NB4 (cell line): ENCODE measurements at regions not wholly inside any gene's neighbourhood (a gene's known extent, or its start where the extent isn't known, plus 50 kb on each side); places are given as distances from the start of the nearest gene placed in this dataset.
A peak's percentile ranks its signal among the peaks of the same experiment; 100 is the strongest.

Experiments used
- DNase-seq: peaks from one replicate; pipeline ENCODE4 v3.0.0; 2010; ENCODE audit warnings: low read depth
- H3K4me3 ChIP-seq: one replicate; pipeline ENCODE4 v1.5.1; 2011; ENCODE audit warnings: mild to moderate bottlenecking, low read depth, low read length, moderate library complexity
- MAX ChIP-seq: IDR thresholded peaks from 2 replicates; pipeline ENCODE4 v1.6.1; 2011; ENCODE audit warnings: low read depth, low read length
- MYC ChIP-seq: IDR thresholded peaks from 2 replicates; pipeline ENCODE4 v1.6.1; 2011; ENCODE audit warnings: low read depth, low read length
- POLR2A ChIP-seq: IDR thresholded peaks from 2 replicates; pipeline ENCODE4 v1.6.1; 2011; ENCODE audit warnings: mild to moderate bottlenecking; ENCODE audit not compliant: insufficient read length; ENCODE audit errors: extremely low read depth
- TF ChIP-seq, protein P1 (sequence below): IDR thresholded peaks from one replicate; pipeline ENCODE4 v1.5.1; 2012; ENCODE audit warnings: low read depth, low read length

DNA sequence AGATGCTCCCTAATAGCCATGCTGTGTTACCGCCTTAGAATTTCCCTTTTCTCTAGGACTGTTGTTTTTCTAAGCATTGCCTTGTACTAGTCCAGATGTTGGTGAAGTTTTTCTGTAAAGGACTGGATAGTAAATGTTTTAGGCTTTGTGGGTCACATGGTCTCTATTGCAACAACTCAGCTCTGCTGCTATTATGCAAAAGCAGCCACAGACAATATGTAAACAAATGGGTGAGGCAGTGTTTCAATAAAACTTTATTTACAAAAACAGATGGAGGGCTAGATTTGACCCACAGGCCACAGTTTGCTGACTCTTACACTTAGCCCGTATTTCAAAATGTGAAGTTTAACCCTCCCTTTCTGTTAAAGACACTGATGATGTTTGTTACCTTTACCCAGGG is 207.6 kb upstream of the MYLIP start:
- TF ChIP-seq, protein P1, sequence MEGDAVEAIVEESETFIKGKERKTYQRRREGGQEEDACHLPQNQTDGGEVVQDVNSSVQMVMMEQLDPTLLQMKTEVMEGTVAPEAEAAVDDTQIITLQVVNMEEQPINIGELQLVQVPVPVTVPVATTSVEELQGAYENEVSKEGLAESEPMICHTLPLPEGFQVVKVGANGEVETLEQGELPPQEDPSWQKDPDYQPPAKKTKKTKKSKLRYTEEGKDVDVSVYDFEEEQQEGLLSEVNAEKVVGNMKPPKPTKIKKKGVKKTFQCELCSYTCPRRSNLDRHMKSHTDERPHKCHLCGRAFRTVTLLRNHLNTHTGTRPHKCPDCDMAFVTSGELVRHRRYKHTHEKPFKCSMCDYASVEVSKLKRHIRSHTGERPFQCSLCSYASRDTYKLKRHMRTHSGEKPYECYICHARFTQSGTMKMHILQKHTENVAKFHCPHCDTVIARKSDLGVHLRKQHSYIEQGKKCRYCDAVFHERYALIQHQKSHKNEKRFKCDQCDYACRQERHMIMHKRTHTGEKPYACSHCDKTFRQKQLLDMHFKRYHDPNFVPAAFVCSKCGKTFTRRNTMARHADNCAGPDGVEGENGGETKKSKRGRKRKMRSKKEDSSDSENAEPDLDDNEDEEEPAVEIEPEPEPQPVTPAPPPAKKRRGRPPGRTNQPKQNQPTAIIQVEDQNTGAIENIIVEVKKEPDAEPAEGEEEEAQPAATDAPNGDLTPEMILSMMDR = no peak
- TF ChIP-seq MYC = no peak
- no peak for TF ChIP-seq POLR2A
- TF ChIP-seq MAX = no peak
- no peak overlapping the region for H3K4me3 ChIP-seq
- DNase-seq = peak; percentile 25

GRCh38 chr6:15916581-15916980 is 212.3 kb upstream of the MYLIP start:
- H3K4me3 ChIP-seq = no peak overlapping the region
- TF ChIP-seq, protein P1 = no peak
- TF ChIP-seq MYC (no peak), MAX (no peak), POLR2A (no peak)
- DNase-seq = no peak

GRCh38 chr6:15915508-15916178 is 213.2 kb upstream of the MYLIP start:
- no peak overlapping the region for H3K4me3 ChIP-seq
- DNase-seq = no peak
- TF ChIP-seq MAX (no peak), MYC (no peak), POLR2A (no peak)
- TF ChIP-seq, protein P1 = no peak

- no peak overlapping the region for H3K4me3 ChIP-seq
- DNase-seq = no peak
- no peak for TF ChIP-seq POLR2A
- TF ChIP-seq MYC = no peak
- TF ChIP-seq MAX = no peak
- TF ChIP-seq, protein P1 = no peak
Observed at GRCh38 chr6:15914553-15914952, 214.3 kb upstream of the MYLIP start.

DNA sequence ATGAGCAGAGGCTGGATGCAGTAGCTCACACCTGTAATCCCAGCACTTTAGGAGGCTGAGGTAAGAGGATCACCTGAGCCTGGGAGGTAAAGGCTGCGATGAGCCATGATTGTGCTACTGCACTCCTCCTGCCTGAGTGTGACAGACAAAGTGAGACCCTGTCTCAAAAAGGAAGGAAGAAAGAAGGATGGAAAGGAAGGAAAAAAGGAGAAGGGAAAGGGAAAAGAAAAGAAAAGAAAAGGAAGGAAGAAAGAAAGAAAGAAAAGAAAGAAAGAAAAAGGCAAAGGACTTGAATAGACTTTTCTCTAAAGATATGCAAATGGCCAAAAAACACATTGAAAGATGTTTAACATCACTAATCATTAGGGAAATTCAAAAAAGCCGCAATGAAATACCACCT is 215.3 kb upstream of the MYLIP start:
- TF ChIP-seq POLR2A = no peak
- TF ChIP-seq MAX = no peak
- TF ChIP-seq MYC = no peak
- TF ChIP-seq, protein P1 = no peak
- DNase-seq = no peak
- no peak overlapping the region for H3K4me3 ChIP-seq
